Panc1 (cell line): ENCODE measurements at regions not wholly inside any gene's neighbourhood (a gene's known extent, or its start where the extent isn't known, plus 50 kb on each side); places are given as distances from the start of the nearest gene placed in this dataset.

ENCODE experiments used
- ATAC-seq: fragments of 200-7000 bp; cut with Tn5 transposase; 2 replicates; pipeline ENCODE4 v1.9.1; 2020; ENCODE audit warnings: mild to moderate bottlenecking, moderate library complexity
- BruUV-seq: library from RNA; stranded (reverse); fragments of 400-500 nt; replicated peaks from 2 replicates; lab custom pipeline; 2021; lab: Mats Ljungman, UMichigan
- CTCF ChIA-PET: fragments of 300-600 bp; sonication (Branson Sonifier 250); formaldehyde crosslinking; loops from one replicate; lab custom pipeline; 2022; ENCODE audit warnings: antibody characterized with exemption; lab: Charles Lee
- POLR2A ChIA-PET: fragments of 300-600 bp; sonication (Branson Sonifier 250); formaldehyde crosslinking; loops from one replicate; lab custom pipeline; 2022; ENCODE audit warnings: antibody characterized with exemption; lab: Charles Lee
- DNase-seq: peaks from one replicate; pipeline ENCODE4 v3.0.0-alpha.2; 2010; ENCODE audit warnings: low read depth, low spot score
- H3K27ac ChIP-seq: 2 replicates; pipeline ENCODE4 v1.5.1; 2011; ENCODE audit warnings: mild to moderate bottlenecking, low read length, inconsistent platforms
- H3K27me3 ChIP-seq: fragments of 200-500 bp; sonication (Bioruptor generic); 2 replicates; pipeline ENCODE4 v1.6.0; 2014; ENCODE audit warnings: low read length, inconsistent platforms; ENCODE audit not compliant: control insufficient read depth, insufficient read depth
- H3K36me3 ChIP-seq: fragments of 200-500 bp; sonication (Bioruptor generic); 2 replicates; pipeline ENCODE4 v1.5.1; 2014; ENCODE audit warnings: inconsistent platforms, mild to moderate bottlenecking, low read length, moderate library complexity; ENCODE audit not compliant: control insufficient read depth, insufficient read depth
- H3K4me1 ChIP-seq: 2 replicates; pipeline ENCODE4 v1.5.1; 2011; ENCODE audit warnings: inconsistent platforms, mild to moderate bottlenecking, low read length, moderate library complexity; ENCODE audit not compliant: control insufficient read depth, insufficient read depth
- H3K4me3 ChIP-seq, 2 experiments: 2 replicates each; pipeline ENCODE4 v1.5.1; 2011 to 2012; ENCODE audit warnings: low read depth in 2 of 2, low read length in 2 of 2, mild to moderate bottlenecking in 2 of 2, inconsistent platforms in 1 of 2, moderate library complexity in 1 of 2
- H3K9me3 ChIP-seq: fragments of 200-500 bp; sonication (Bioruptor generic); 2 replicates; pipeline ENCODE4 v1.5.1; 2014; ENCODE audit warnings: low read depth, mild to moderate bottlenecking, inconsistent platforms, low read length, moderate library complexity; ENCODE audit not compliant: control insufficient read depth, insufficient read depth
- CTCF ChIP-seq: fragments of 450-650 bp; IDR thresholded peaks from 2 replicates; pipeline ENCODE4 v1.5.1; 2017; ENCODE audit warnings: mild to moderate bottlenecking
- POLR2AphosphoS5 ChIP-seq: IDR thresholded peaks from 2 replicates; pipeline ENCODE4 v1.6.1; 2012; ENCODE audit warnings: mild to moderate bottlenecking, low read depth, low read length, moderate library complexity
- REST ChIP-seq, 2 experiments: IDR thresholded peaks; 2 replicates each; pipeline ENCODE4 v1.6.1; 2011 to 2012; ENCODE audit warnings: low read depth in 2 of 2, control low read depth in 1 of 2, low read length in 1 of 2, mild to moderate bottlenecking in 1 of 2, moderate library complexity in 1 of 2; ENCODE audit not compliant: insufficient read depth in 1 of 2
- SIN3A ChIP-seq: IDR thresholded peaks from 2 replicates; pipeline ENCODE4 v1.6.1; 2012; ENCODE audit warnings: low read depth, mild to moderate bottlenecking, low read length, moderate library complexity, borderline replicate concordance; ENCODE audit not compliant: insufficient read depth
- TCF7L2 ChIP-seq: IDR thresholded peaks from 2 replicates; pipeline ENCODE4 v1.6.1; 2011; ENCODE audit warnings: mild to moderate bottlenecking, low read depth, low read length, inconsistent platforms
- in situ Hi-C: cut with HindIII; loops from 2 replicates; pipeline ENCODE4 v1.10.0; 2016; ENCODE audit warnings: low sequenced_read_pairs, low pct_unique_long_range_greater_than_20kb
- intact Hi-C: fragments of 100-400 bp; cut with micrococcal nuclease; formaldehyde crosslinking; loops from one replicate; pipeline ENCODE4 v1.10.0; 2022; ENCODE audit not compliant: unreplicated experiment

- H3K4me1 ChIP-seq = no peaks in the 10 kb centered on the region
- no peak overlapping the region for H3K27ac ChIP-seq
- H3K36me3 ChIP-seq = no peaks in the 10 kb centered on the region
- H3K27me3 ChIP-seq = peaks cover 8% of the 10 kb centered on the region
- BruUV-seq = no TSS peak
- CTCF ChIA-PET = no interaction called here
- no peaks in the 10 kb centered on the region for H3K9me3 ChIP-seq
- H3K4me3 ChIP-seq = no peak overlapping the region
- in situ Hi-C loops (no loop called here), intact Hi-C loops (no loop called here)
- POLR2A ChIA-PET = no interaction called here
- no peak for DNase-seq
- ATAC-seq = no peak
- TF ChIP-seq POLR2AphosphoS5 (no peak), SIN3A (no peak), TCF7L2 (no peak), REST (IDR thresholded peaks at IDR 0.05; ENCODE audit: insufficient read depth in 1 of 2, low read depth in 2 of 2, low read length in 1 of 2) (no peak), CTCF (no peak)
Measured at GRCh38 chr22:22810471-22810870, 77.1 kb upstream of the IGLL5 start.

DNA sequence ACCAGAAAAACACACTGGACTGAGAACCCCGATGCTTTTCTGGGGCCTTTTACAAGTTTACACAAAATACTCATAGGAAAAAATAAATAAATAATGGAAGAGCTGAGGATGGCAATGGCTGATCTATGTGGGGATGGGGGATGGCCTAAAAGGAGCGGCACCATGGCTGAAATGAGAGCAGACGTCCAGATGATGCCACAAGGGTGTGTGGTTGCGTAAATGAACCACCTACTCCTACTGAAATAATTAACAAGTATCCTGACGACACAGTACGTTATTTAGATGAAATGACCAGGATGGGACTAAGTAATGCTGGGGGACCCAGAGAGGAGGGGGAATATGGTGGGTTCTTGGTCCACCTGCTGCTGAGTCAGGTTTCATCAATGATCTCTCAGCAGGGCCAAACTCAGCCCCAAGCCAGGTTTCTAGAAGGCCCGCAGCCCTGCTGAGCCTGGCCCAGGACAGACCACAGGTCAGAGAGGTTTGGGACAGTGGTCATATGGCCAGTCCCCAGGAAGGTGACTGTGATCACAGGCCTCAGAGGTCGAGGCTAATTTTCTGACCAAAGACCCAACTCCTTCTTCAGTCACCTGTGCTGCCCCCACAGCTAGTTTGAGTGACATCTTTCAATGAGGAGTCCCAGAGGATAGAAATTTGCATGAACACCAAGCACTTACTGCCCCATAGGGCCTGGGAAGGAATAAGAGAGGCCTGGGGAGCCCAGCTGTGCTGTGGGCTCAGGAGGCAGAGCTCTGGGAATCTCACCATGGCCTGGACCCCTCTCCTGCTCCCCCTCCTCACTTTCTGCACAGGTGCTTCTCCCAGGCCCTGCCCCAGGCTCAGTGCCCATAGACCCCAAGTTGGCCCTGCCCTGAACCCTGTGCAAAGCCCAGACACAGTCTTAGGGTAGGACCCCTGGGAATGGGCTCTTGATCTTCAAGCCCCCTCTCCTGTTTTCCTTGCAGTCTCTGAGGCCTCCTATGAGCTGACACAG, 76.3 kb upstream of the IGLL5 start:
- Histone ChIP-seq H3K27ac (no peak overlapping the region), H3K4me3 (no peak overlapping the region), H3K36me3 (no peaks in the 10 kb centered on the region), H3K27me3 (peaks cover 8% of the 10 kb centered on the region; the same call in 1 of the 2 replicates), H3K9me3 (no peaks in the 10 kb centered on the region), H3K4me1 (no peaks in the 10 kb centered on the region)
- DNase-seq (no peak), ATAC-seq (no peak)
- intact Hi-C loops (no loop called here), in situ Hi-C loops (no loop called here)
- TF ChIP-seq CTCF (no peak), TCF7L2 (no peak), POLR2AphosphoS5 (no peak), REST (IDR thresholded peaks at IDR 0.05; ENCODE audit: insufficient read depth in 1 of 2, low read depth in 2 of 2, low read length in 1 of 2) (no peak), SIN3A (no peak)
- POLR2A ChIA-PET = no interaction called here
- no TSS peak for BruUV-seq
- CTCF ChIA-PET = no interaction called here
